ENCODE measurements at regions not wholly inside any gene's neighbourhood (a gene's known extent, or its start where the extent isn't known, plus 50 kb on each side); places are given as distances from the start of the nearest gene placed in this dataset.

DNA sequence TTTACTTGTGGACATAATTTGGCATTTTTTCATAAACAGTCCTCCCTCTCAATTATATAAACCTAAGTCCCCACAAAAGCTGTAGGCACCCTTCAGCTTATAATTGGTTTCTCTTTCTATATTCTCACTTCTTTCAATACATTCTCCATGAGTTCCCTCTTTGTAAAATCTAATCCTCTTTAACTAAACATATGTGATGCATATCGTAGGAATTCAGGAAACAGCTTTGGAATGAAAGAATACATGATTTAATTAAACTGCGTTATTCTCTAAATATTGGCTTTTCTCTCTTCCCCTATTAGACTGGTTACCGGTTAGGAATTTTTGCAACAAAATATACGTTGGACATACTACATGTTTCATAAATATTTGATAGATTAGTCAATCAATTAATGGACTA lies 1122.6 kb downstream of the FLRT2 start:
- TF ChIP-seq POLR2A (IDR thresholded peaks at IDR 0.05) (no peak), CTCF (IDR thresholded peaks at IDR 0.05) (no peak)

Data from esophagus squamous epithelium (tissue), 4 donors.